OCI-LY1 (cell line): ENCODE measurements at regions not wholly inside any gene's neighbourhood (a gene's known extent, or its start where the extent isn't known, plus 50 kb on each side); places are given as distances from the start of the nearest gene placed in this dataset.

Source experiments
- H2AFZ ChIP-seq: fragments of 200-600 bp; sonication (generic), shearing (Covaris generic); 2 replicates; pipeline ENCODE4 v1.6.0; 2014; ENCODE audit warnings: antibody characterized with exemption, mild to moderate bottlenecking, low read length
- H3F3A ChIP-seq: fragments of 200-600 bp; sonication (generic), shearing (Covaris generic); 2 replicates; pipeline ENCODE4 v1.6.0; 2014; ENCODE audit warnings: mild to moderate bottlenecking, antibody characterized with exemption, low read length, moderate library complexity; ENCODE audit not compliant: insufficient read depth
- H3K27ac ChIP-seq: fragments of 200-600 bp; sonication (generic); 2 replicates; pipeline ENCODE4 v1.5.1; 2014; ENCODE audit warnings: low read length, mixed run types, mild to moderate bottlenecking, low read depth; ENCODE audit not compliant: poor library complexity, severe bottlenecking
- H3K27me3 ChIP-seq: fragments of 200-600 bp; sonication (generic); 2 replicates; pipeline ENCODE4 v1.6.0; 2014; ENCODE audit warnings: antibody characterized with exemption, mild to moderate bottlenecking, low read length, moderate library complexity; ENCODE audit not compliant: insufficient read depth
- H3K36me3 ChIP-seq: fragments of 200-600 bp; sonication (generic); 2 replicates; pipeline ENCODE4 v1.6.1; 2014; ENCODE audit warnings: mild to moderate bottlenecking, antibody characterized with exemption, low read length, moderate library complexity, mixed read lengths; ENCODE audit not compliant: insufficient read depth
- H3K4me1 ChIP-seq: fragments of 200-600 bp; sonication (generic); 2 replicates; pipeline ENCODE4 v1.5.1; 2014; ENCODE audit warnings: mild to moderate bottlenecking, low read length, moderate library complexity; ENCODE audit not compliant: insufficient read depth, severe bottlenecking
- H3K4me2 ChIP-seq: fragments of 200-600 bp; sonication (generic), shearing (Covaris generic); 2 replicates; pipeline ENCODE4 v1.6.1; 2014; ENCODE audit warnings: low read length
- H3K4me3 ChIP-seq: fragments of 200-600 bp; sonication (generic); 2 replicates; pipeline ENCODE4 v1.5.1; 2014; ENCODE audit warnings: low read length, low read depth, mild to moderate bottlenecking, mixed read lengths; ENCODE audit not compliant: poor library complexity, severe bottlenecking
- H3K79me2 ChIP-seq: fragments of 200-600 bp; shearing (Covaris generic); 2 replicates; pipeline ENCODE4 v1.6.1; 2016; ENCODE audit warnings: mixed run types, low read length, mixed read lengths; ENCODE audit not compliant: insufficient read depth
- H3K9ac ChIP-seq: fragments of 200-600 bp; sonication (generic), shearing (Covaris generic); 2 replicates; pipeline ENCODE4 v1.6.1; 2014; ENCODE audit warnings: mild to moderate bottlenecking, low read length, mixed read lengths
- H3K9me2 ChIP-seq: fragments of 200-600 bp; sonication (generic), shearing (Covaris generic); 2 replicates; pipeline ENCODE4 v1.6.1; 2014; ENCODE audit warnings: low read depth, mild to moderate bottlenecking, low read length, mixed read lengths
- H3K9me3 ChIP-seq: fragments of 200-600 bp; shearing (Covaris generic); 2 replicates; pipeline ENCODE4 v1.6.1; 2014; ENCODE audit warnings: low read length, mixed read lengths
- H4K20me1 ChIP-seq: fragments of 200-600 bp; sonication (generic), shearing (Covaris generic); 2 replicates; pipeline ENCODE4 v1.6.0; 2016; ENCODE audit warnings: mild to moderate bottlenecking, low read length; ENCODE audit not compliant: insufficient read depth
- CTCF ChIP-seq: fragments of 200-600 bp; sonication (generic), shearing (Covaris generic); IDR thresholded peaks from 2 replicates; pipeline ENCODE4 v1.5.1; 2017; ENCODE audit warnings: mild to moderate bottlenecking, antibody characterized with exemption, low read length, moderate library complexity, mixed read lengths
- EZH2 ChIP-seq: fragments of 200-600 bp; sonication (generic), shearing (Covaris generic); IDR thresholded peaks from 2 replicates; pipeline ENCODE4 v1.8.0; 2017; ENCODE audit warnings: borderline replicate concordance, mixed run types, mild to moderate bottlenecking, antibody characterized with exemption, low read length, moderate library complexity, mixed read lengths

GRCh38 chr14:78104655-78105054 is 65.5 kb upstream of the NRXN3 start:
- Histone ChIP-seq H3K4me2 (no peak overlapping the region), H3K4me1 (no peaks in the 10 kb centered on the region), H3K27me3 (no peaks in the 10 kb centered on the region; the same call in 1 of the 2 replicates), H4K20me1 (no peaks in the 10 kb centered on the region), H2AFZ (no peak overlapping the region), H3K9me2 (no peaks in the 10 kb centered on the region), H3F3A (no peaks in the 10 kb centered on the region), H3K9me3 (no peaks in the 10 kb centered on the region), H3K27ac (no peak overlapping the region), H3K4me3 (no peak overlapping the region), H3K36me3 (no peaks in the 10 kb centered on the region), H3K79me2 (no peaks in the 10 kb centered on the region), H3K9ac (no peak overlapping the region)
- TF ChIP-seq EZH2 (no peak), CTCF (no peak)

GRCh38 chr14:78106381-78106780 is 63.8 kb upstream of the NRXN3 start:
- Histone ChIP-seq H3K9ac (no peak overlapping the region), H3K79me2 (no peaks in the 10 kb centered on the region), H3K4me3 (no peak overlapping the region), H4K20me1 (no peaks in the 10 kb centered on the region), H3K4me1 (no peaks in the 10 kb centered on the region), H3F3A (no peaks in the 10 kb centered on the region), H3K9me3 (no peaks in the 10 kb centered on the region), H3K27ac (no peak overlapping the region), H2AFZ (no peak overlapping the region), H3K36me3 (no peaks in the 10 kb centered on the region), H3K9me2 (no peaks in the 10 kb centered on the region), H3K27me3 (no peaks in the 10 kb centered on the region; the same call in 1 of the 2 replicates), H3K4me2 (no peak overlapping the region)
- no peak for TF ChIP-seq EZH2
- TF ChIP-seq CTCF, result no peak

GRCh38 chr14:78107166-78107565 is 63.0 kb upstream of the NRXN3 start:
- Histone ChIP-seq H3K27ac (no peak overlapping the region), H2AFZ (no peak overlapping the region), H4K20me1 (no peaks in the 10 kb centered on the region), H3K4me2 (no peak overlapping the region), H3K36me3 (no peaks in the 10 kb centered on the region), H3K27me3 (no peaks in the 10 kb centered on the region; the same call in 1 of the 2 replicates), H3K9me2 (no peaks in the 10 kb centered on the region), H3K9me3 (no peaks in the 10 kb centered on the region), H3K9ac (no peak overlapping the region), H3F3A (no peaks in the 10 kb centered on the region), H3K79me2 (no peaks in the 10 kb centered on the region), H3K4me1 (no peaks in the 10 kb centered on the region), H3K4me3 (no peak overlapping the region)
- TF ChIP-seq EZH2 (no peak), CTCF (no peak)
